ENCODE measurements at regions not wholly inside any gene's neighbourhood (a gene's known extent, or its start where the extent isn't known, plus 50 kb on each side); places are given as distances from the start of the nearest gene placed in this dataset.
"Not testable (repeated sequence)": the region's sequence is repeated elsewhere in the genome, so short reads cannot be mapped to it uniquely, and the experiment has no call there.

DNA sequence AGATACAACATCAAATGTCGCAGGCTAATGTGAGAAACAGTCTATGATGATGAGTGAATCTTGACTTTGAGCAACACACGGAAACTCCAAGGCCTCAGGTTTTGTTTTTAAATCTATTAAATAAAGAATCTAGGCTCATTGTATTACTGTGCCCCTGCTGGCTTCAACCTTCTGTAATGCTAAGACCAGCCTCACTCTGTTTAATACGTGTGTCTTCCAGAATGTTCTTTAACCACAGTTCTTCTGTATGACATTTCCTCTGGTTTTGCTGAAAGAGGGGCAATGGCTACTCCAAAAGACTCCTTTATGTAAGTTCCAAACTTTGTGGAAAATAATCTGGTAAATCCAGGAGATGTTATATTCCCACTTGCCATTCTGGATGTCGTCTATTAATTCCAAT lies 101.1 kb upstream of the TIAM1 start:
- peaks cover 30% of the 10 kb centered on the region for H3K4me1 Mint-ChIP-seq
- peak overlapping the region; percentile 45 for H3K27ac Mint-ChIP-seq

DNA sequence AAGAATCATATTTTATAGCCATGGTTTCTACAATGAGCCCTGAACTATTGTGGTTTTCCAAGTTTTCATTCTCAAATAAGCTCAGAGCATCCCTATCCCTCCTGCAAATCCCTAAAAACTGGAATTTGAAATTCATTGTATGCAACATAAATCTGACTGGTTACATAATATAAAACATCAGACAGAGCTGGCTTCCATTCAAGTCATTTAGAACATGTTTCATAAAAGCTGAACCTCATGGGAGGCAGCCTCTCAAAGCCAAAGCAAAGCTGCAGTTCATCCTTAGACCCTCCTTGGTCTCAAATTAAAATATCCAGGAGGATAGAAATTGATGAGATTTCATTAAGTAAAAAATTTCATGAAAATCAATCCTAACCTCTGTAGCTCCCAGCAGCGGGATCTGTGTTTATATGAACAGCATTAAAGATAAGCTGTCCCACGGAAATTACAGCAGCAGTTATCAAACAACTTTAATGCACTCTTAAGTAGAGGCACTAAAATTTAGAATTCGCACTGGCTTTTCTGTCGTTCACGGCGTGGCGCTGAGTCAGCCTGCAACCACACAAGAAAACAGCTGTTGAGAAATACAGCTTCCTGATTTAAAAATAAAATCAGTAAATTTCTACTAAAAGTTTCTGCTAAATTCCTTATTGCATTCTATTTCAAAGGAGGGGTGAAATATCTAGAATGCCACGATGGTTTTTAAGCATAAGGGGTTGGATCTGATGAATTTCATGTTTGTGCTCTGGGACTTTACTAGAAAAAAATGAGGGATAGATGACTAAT lies 99.9 kb upstream of the TIAM1 start:
- Mint-ChIP-seq H3K36me3 (ENCODE audit: low read depth) (peaks cover 3% of the 10 kb centered on the region), H3K4me1 (peaks cover 30% of the 10 kb centered on the region), H3K4me3 (no peak overlapping the region), H3K27ac (peak overlapping the region; percentile 82), H3K27me3 (no peaks in the 10 kb centered on the region)
- H3K9me3 ChIP-seq (ENCODE audit: control insufficient read depth, low read length, poor library complexity, severe bottlenecking) = no peaks in the 10 kb centered on the region
- DNase-seq (no peak), ATAC-seq (no peak)

More for the DNA sequence above, 101.1 kb upstream of the TIAM1 start:
- H3K9me3 ChIP-seq (ENCODE audit: control insufficient read depth, low read length, poor library complexity, severe bottlenecking) = no peaks in the 10 kb centered on the region
- no peaks in the 10 kb centered on the region for H3K27me3 Mint-ChIP-seq
- H3K4me3 Mint-ChIP-seq = no peak overlapping the region
- H3K36me3 Mint-ChIP-seq (ENCODE audit: low read depth) = peaks cover 3% of the 10 kb centered on the region
- ATAC-seq = no peak
- no peak for DNase-seq

DNA sequence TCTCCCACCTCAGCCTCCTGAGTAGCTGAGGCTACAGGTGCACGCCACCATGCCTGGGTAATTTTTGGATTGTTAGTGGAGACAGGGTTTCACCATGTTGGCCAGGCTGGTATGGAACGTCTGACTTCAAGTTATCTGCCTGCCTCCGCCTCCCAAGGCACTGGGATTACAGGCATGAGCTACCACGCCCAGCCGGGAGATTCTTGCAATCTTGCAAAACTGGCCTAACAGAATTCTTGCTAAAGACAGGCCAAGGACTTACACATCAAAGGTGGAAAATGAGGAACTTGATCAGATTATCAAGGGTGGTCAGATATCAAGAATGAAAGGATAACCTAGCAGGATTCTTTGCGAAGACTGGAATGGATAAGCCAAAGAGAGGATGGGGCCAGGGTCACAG lies 98.3 kb upstream of the TIAM1 start:
- DNase-seq (no peak), ATAC-seq (no peak)
- Mint-ChIP-seq H3K27ac (no peak overlapping the region), H3K36me3 (ENCODE audit: low read depth) (peaks cover 6% of the 10 kb centered on the region), H3K27me3 (no peaks in the 10 kb centered on the region), H3K4me1 (peaks cover 25% of the 10 kb centered on the region), H3K4me3 (no peak overlapping the region)
- H3K9me3 ChIP-seq (ENCODE audit: control insufficient read depth, low read length, poor library complexity, severe bottlenecking) = no peaks in the 10 kb centered on the region

DNA sequence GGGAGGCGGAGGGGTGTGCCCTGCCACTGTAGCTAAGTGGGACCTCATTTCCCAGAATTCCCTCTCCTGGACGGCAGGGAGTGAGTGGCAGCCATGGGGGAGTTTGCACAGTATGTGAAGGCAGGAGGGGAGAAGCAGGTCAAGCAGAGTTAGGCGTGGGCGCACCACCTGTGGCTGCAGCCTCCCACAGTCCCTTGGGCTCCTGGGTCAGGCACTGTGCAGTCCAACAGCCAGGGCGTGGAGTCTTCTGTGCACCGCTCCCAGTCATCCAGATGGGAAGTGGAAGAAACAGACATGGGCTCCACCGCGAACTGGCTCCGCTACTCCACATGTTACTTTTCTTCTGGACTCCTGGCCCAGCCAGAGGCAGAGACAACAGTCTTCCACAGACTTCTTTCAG lies 85.4 kb upstream of the TIAM1 start:
- DNase-seq = no peak
- H3K27ac Mint-ChIP-seq = no peak overlapping the region
- peaks cover 4% of the 10 kb centered on the region for H3K4me1 Mint-ChIP-seq
- ATAC-seq = no peak
- H3K36me3 Mint-ChIP-seq (ENCODE audit: low read depth) = no peaks in the 10 kb centered on the region
- no peak overlapping the region for H3K4me3 Mint-ChIP-seq
- H3K9me3 ChIP-seq (ENCODE audit: control insufficient read depth, low read length, poor library complexity, severe bottlenecking) = no peaks in the 10 kb centered on the region
- H3K27me3 Mint-ChIP-seq = no peaks in the 10 kb centered on the region

DNA sequence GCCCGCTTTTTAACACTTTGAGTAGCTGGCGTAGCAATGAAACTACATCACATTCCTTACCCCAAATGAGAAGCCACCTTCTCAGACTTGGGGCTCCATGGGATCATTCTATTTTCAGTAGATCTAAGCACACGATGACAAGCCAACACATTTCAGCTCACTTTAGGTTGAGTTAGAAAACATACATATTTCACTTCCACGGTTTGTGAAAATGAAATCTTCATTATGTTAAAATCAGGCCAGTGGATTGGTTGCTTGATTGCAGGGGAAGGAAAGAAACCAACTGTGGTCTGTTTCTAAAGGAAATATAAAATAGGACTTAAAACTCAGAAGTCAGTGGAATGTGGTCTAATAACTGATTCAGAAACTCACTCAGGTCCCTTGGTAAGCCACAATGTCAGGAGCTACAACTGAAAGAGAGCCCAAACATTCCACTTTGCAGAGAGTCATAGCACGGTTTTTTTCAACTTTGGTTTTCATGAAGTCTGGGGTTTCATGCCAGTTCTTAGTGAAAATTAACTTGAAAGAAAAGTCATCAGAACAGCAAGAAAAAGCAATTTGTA lies 82.3 kb upstream of the TIAM1 start:
- ATAC-seq (no peak), DNase-seq (no peak)
- Mint-ChIP-seq H3K4me1 (peaks cover 4% of the 10 kb centered on the region), H3K27me3 (no peaks in the 10 kb centered on the region), H3K4me3 (no peak overlapping the region), H3K36me3 (ENCODE audit: low read depth) (no peaks in the 10 kb centered on the region), H3K27ac (peak overlapping the region; percentile 34)
- no peaks in the 10 kb centered on the region for H3K9me3 ChIP-seq (ENCODE audit: control insufficient read depth, low read length, poor library complexity, severe bottlenecking)

DNA sequence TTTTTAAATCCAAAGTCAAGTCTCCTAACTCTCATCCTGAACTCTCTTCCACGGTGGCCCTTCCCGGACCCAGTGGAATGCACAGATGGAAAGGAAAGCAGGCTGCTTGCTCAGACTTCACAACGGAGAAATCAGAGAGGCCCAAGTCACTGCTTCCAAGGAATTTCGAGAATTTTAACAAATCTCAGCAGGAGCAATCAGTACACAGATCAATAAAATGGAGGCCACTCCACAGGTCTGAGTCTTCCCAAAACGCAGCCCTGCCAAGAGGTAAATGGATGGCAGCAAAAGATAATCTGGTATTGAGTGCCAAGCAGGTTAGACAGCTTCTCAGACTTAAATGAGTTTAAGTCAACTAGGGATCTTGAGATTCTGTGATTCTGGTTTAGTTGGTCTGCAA lies 81.1 kb upstream of the TIAM1 start:
- Mint-ChIP-seq H3K36me3 (ENCODE audit: low read depth) (no peaks in the 10 kb centered on the region), H3K27ac (no peak overlapping the region), H3K4me1 (peaks cover 2% of the 10 kb centered on the region), H3K4me3 (no peak overlapping the region), H3K27me3 (no peaks in the 10 kb centered on the region)
- ATAC-seq (no peak), DNase-seq (no peak)
- H3K9me3 ChIP-seq (ENCODE audit: control insufficient read depth, low read length, poor library complexity, severe bottlenecking) = no peaks in the 10 kb centered on the region

DNA sequence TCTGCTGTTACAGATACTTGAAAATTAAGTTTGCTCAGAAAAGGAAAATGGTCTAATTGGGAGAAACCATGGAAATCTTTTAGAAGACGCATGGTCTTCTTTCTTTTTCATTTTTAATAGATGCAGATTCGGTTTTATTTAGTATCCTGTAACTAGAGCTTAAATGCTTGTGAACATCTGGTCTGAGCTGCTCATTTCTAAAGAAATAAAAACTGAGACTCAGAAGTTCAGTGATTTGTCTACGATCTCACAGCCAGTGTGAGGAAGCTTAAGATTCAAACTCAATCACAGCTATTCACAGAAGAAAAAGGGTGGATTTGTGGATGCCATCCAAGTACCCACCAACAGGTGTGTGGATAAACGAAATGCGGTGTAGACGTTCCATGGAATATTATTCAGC lies 80.0 kb upstream of the TIAM1 start:
- ATAC-seq = no peak
- H3K27ac Mint-ChIP-seq = no peak overlapping the region
- H3K27me3 Mint-ChIP-seq = no peaks in the 10 kb centered on the region
- H3K4me1 Mint-ChIP-seq = peaks cover 2% of the 10 kb centered on the region
- H3K9me3 ChIP-seq (ENCODE audit: control insufficient read depth, low read length, poor library complexity, severe bottlenecking) = no peaks in the 10 kb centered on the region
- H3K36me3 Mint-ChIP-seq (ENCODE audit: low read depth) = no peaks in the 10 kb centered on the region
- H3K4me3 Mint-ChIP-seq = no peak overlapping the region
- DNase-seq = no peak

DNA sequence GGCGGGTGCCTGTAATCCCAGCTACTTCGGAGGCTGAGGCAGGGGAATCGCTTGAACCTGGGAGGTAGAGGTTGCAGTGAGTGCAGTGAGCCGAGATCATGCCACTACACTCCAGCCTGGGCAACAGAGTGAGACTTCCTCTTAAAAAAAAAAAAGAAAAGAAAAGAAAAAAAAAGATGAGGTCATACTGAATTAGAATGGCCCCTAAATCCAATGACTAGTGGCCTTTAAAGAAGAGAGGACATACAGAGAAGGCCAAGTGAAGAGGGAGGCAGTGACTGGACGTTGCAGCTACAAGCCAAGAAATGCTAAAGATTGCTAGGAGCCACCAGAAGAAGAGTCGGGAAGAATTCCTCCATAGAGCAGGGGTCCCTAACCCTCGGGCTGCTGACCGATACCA lies 76.9 kb upstream of the TIAM1 start:
- Mint-ChIP-seq H3K27me3 (no peaks in the 10 kb centered on the region), H3K36me3 (ENCODE audit: low read depth) (no peaks in the 10 kb centered on the region), H3K27ac (no peak overlapping the region), H3K4me1 (peaks cover 1% of the 10 kb centered on the region), H3K4me3 (no peak overlapping the region)
- DNase-seq (no peak), ATAC-seq (no peak)
- H3K9me3 ChIP-seq (ENCODE audit: control insufficient read depth, low read length, poor library complexity, severe bottlenecking) = no peaks in the 10 kb centered on the region

DNA sequence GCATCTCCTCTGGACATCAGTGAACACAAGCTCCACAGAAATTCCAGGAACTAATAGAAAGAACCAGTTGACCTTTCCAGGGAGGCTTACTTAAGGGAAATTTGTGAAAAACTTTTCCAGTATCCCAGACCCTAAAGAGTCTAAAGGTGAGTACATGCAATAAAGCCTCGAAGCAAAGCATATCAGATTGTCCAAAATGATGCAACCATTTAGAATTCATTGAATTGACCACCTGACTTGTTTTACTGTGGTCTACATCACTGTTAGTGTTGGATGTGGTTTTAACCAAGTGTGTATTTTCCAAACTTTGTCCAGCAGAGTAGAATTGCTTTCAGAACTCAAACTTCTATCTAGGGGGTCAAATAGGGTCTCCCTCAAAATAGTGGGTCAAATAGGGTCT lies 76.3 kb upstream of the TIAM1 start:
- Mint-ChIP-seq H3K27me3 (no peaks in the 10 kb centered on the region), H3K4me1 (peaks cover 2% of the 10 kb centered on the region), H3K4me3 (no peak overlapping the region), H3K27ac (no peak overlapping the region), H3K36me3 (ENCODE audit: low read depth) (no peaks in the 10 kb centered on the region)
- DNase-seq (no peak), ATAC-seq (no peak)
- H3K9me3 ChIP-seq (ENCODE audit: control insufficient read depth, low read length, poor library complexity, severe bottlenecking) = no peaks in the 10 kb centered on the region

DNA sequence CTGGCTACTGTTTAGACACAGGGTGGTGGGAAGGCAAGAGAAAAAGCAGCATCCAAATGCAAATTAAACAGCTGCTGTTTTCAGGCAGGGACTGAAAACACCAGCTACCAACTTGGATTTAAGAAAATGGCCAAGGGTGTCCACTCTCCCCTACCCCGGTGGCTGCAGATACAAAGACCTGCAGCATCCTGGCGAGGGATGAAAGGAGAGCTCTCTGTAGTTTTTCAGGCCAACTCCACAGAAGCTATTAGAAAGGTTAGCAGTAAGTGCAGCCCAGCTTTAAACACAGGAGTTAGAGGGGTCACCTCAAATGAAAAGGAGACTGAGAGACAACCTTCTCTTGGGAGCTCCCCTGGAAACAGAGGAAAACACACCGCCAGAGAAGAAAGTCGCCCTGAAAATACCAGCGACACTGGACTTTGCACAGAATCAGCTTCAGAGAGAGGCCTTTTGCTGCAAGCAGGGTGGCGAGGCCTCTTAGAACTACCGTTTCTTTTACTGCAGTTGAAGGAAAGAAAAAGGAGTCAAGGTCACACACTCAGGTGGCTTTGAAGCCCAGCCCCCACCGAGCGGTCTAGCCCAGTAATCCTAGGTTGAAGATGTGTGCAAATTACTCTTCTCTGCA lies 74.4 kb upstream of the TIAM1 start:
- Mint-ChIP-seq H3K4me3 (no peak overlapping the region), H3K4me1 (peaks cover 2% of the 10 kb centered on the region), H3K36me3 (ENCODE audit: low read depth) (no peaks in the 10 kb centered on the region), H3K27me3 (no peaks in the 10 kb centered on the region), H3K27ac (no peak overlapping the region)
- ATAC-seq (no peak), DNase-seq (no peak)
- no peaks in the 10 kb centered on the region for H3K9me3 ChIP-seq (ENCODE audit: control insufficient read depth, low read length, poor library complexity, severe bottlenecking)

DNA sequence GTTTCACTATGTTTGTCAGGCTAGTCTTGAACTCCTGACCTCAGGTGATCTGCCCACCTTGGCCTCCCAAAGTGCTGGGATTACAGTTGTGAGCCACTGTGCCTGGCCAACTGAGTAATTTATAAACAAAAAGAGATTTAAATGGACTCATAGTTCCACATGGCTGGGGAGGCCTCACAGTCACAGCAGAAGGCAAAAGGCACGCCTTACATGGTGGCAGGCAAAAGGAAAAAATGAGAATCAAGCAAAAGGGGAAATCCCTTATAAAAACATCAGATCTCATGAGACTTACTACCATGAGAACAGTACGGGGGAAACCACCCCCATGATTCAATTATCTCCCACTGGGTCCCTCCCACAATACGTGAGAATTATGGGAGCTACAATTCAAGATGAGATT lies 73.2 kb upstream of the TIAM1 start:
- not testable (repeated sequence) for ATAC-seq, H3K27ac Mint-ChIP-seq

DNA sequence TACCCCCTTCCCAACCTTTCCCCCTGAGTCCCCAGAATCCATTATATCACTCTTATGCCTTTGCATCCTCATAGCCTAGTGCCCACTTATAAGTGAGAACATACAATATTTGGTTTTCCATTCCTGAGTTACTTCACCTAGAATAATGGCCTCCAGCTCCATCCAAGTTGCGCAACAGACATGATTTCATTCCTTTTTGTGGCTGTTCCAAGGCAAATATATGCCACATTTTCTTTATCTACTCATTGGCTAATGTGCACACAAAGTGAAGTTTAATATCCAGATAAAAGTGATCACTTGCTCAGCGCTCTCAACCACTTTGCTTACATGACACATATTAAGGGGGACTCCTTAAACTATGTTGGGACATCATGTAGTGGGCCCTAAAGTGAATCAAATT lies 72.4 kb upstream of the TIAM1 start:
- ATAC-seq = no peak
- H3K27ac Mint-ChIP-seq = no peak overlapping the region
- H3K36me3 Mint-ChIP-seq (ENCODE audit: low read depth) = no peaks in the 10 kb centered on the region

More for the DNA sequence above, 73.2 kb upstream of the TIAM1 start:
- not testable (repeated sequence) for H3K4me3 Mint-ChIP-seq; H3K4me1 Mint-ChIP-seq; DNase-seq; H3K36me3 Mint-ChIP-seq (ENCODE audit: low read depth); H3K9me3 ChIP-seq (ENCODE audit: control insufficient read depth, low read length, poor library complexity, severe bottlenecking); H3K27me3 Mint-ChIP-seq

DNA sequence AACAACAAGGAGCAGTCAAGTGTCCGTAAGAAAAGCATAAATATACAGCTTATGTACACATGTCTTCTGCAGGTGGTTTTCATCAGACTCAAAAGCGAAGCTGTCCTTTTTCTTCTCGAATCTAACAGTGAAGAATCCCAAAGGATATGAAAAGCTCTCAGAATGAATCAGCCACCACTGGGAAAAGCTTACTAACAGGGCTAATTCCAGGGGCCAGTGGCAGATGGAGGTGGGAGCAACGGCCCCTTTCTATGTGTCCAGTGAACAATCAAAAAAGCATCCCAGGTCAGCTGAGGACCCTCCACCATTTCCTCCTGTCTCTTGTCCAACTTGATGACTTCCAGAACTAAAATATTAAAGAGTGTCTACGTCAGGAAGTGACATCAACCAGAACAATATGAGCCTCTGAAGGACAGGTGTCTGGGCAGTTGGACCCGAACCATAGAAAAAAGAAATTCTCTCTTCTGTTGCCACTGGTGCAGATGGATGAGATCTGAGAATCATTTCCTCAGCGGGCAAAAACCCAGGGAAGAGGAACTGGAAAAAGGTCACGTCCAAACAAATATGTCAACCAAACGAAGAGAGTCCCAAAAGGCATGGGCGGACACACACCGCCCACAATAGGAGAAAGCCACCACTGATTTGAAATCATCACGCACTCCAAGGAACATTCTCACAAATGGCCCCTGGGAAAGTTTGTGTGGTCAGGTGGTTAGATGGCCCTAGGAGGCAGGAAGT lies 70.4 kb upstream of the TIAM1 start:
- peaks cover 2% of the 10 kb centered on the region for H3K4me1 Mint-ChIP-seq
- no peaks in the 10 kb centered on the region for H3K36me3 Mint-ChIP-seq (ENCODE audit: low read depth)
- no peak overlapping the region for H3K4me3 Mint-ChIP-seq
- H3K27me3 Mint-ChIP-seq = no peaks in the 10 kb centered on the region
- no peak overlapping the region for H3K27ac Mint-ChIP-seq
- no peaks in the 10 kb centered on the region for H3K9me3 ChIP-seq (ENCODE audit: control insufficient read depth, low read length, poor library complexity, severe bottlenecking)
- no peak for ATAC-seq
- no peak for DNase-seq

More for the DNA sequence above, 72.4 kb upstream of the TIAM1 start:
- Mint-ChIP-seq H3K4me3 (no peak overlapping the region), H3K4me1 (peaks cover 2% of the 10 kb centered on the region), H3K27me3 (no peaks in the 10 kb centered on the region)
- DNase-seq = no peak
- no peaks in the 10 kb centered on the region for H3K9me3 ChIP-seq (ENCODE audit: control insufficient read depth, low read length, poor library complexity, severe bottlenecking)

Data from T-helper 17 cell (primary cell).